ENCODE measurements at regions not wholly inside any gene's neighbourhood (a gene's known extent, or its start where the extent isn't known, plus 50 kb on each side); places are given as distances from the start of the nearest gene placed in this dataset.

GRCh38 chr15:55044162-55044561, 152.6 kb downstream of the RSL24D1 start:
- Histone ChIP-seq H3K27me3 (replicated peaks) (no peaks in the 10 kb centered on the region), H3K4me3 (ENCODE audit: low read depth, low read length) (no peak overlapping the region)
- DNase-seq: no peak

GRCh38 chr15:55037071-55037470, 159.7 kb downstream of the RSL24D1 start:
- DNase-seq: no peak
- Histone ChIP-seq H3K27me3 (replicated peaks) (no peaks in the 10 kb centered on the region), H3K27ac (no peak overlapping the region), H3K4me3 (ENCODE audit: low read depth, low read length) (no peak overlapping the region), H3K36me3 (replicated peaks) (no peaks in the 10 kb centered on the region)
- TF ChIP-seq CTCF (IDR thresholded peaks at IDR 0.05; ENCODE audit: low read depth, low read length, missing control alignments): no peak
- in situ Hi-C loops (cut with HindIII; ENCODE audit: low pct_ligation_motif_present, low sequenced_read_pairs): no loop called here

More at GRCh38 chr15:55044162-55044561, 152.6 kb downstream of the RSL24D1 start:
- Histone ChIP-seq H3K36me3 (replicated peaks) (no peaks in the 10 kb centered on the region), H3K27ac (no peak overlapping the region)
- TF ChIP-seq CTCF (IDR thresholded peaks at IDR 0.05; ENCODE audit: low read depth, low read length, missing control alignments): no peak
- in situ Hi-C loops (cut with HindIII; ENCODE audit: low pct_ligation_motif_present, low sequenced_read_pairs): no loop called here

GRCh38 chr15:55035749-55036148, 161.0 kb downstream of the RSL24D1 start:
- Histone ChIP-seq H3K27ac (no peak overlapping the region), H3K4me3 (ENCODE audit: low read depth, low read length) (no peak overlapping the region), H3K27me3 (replicated peaks) (no peaks in the 10 kb centered on the region), H3K36me3 (replicated peaks) (no peaks in the 10 kb centered on the region)
- TF ChIP-seq CTCF (IDR thresholded peaks at IDR 0.05; ENCODE audit: low read depth, low read length, missing control alignments): no peak
- no peak for DNase-seq
- in situ Hi-C loops (cut with HindIII; ENCODE audit: low pct_ligation_motif_present, low sequenced_read_pairs): no loop called here

- Histone ChIP-seq H3K27me3 (replicated peaks) (no peaks in the 10 kb centered on the region), H3K36me3 (replicated peaks) (no peaks in the 10 kb centered on the region), H3K4me3 (ENCODE audit: low read depth, low read length) (no peak overlapping the region), H3K27ac (no peak overlapping the region)
- in situ Hi-C loops (cut with HindIII; ENCODE audit: low pct_ligation_motif_present, low sequenced_read_pairs): no loop called here
- no peak for DNase-seq
- no peak for TF ChIP-seq CTCF (IDR thresholded peaks at IDR 0.05; ENCODE audit: low read depth, low read length, missing control alignments)
These were observed 163.2 kb downstream of the RSL24D1 start for GRCh38 chr15:55033574-55033973.

GRCh38 chr15:55031727-55032126, 165.0 kb downstream of the RSL24D1 start:
- in situ Hi-C loops (cut with HindIII; ENCODE audit: low pct_ligation_motif_present, low sequenced_read_pairs): no loop called here
- no peak for TF ChIP-seq CTCF (IDR thresholded peaks at IDR 0.05; ENCODE audit: low read depth, low read length, missing control alignments)

GRCh38 chr15:55026381-55026780, 170.4 kb downstream of the RSL24D1 start:
- Histone ChIP-seq H3K27me3 (replicated peaks) (no peaks in the 10 kb centered on the region), H3K4me3 (ENCODE audit: low read depth, low read length) (no peak overlapping the region), H3K36me3 (replicated peaks) (no peaks in the 10 kb centered on the region), H3K27ac (no peak overlapping the region)
- TF ChIP-seq CTCF (IDR thresholded peaks at IDR 0.05; ENCODE audit: low read depth, low read length, missing control alignments): no peak
- in situ Hi-C loops (cut with HindIII; ENCODE audit: low pct_ligation_motif_present, low sequenced_read_pairs): no loop called here
- no peak for DNase-seq

More at GRCh38 chr15:55031727-55032126, 165.0 kb downstream of the RSL24D1 start:
- no peaks in the 10 kb centered on the region for H3K27me3 ChIP-seq (replicated peaks)
- H3K36me3 ChIP-seq (replicated peaks): no peaks in the 10 kb centered on the region
- DNase-seq: no peak
- no peak overlapping the region for H3K27ac ChIP-seq
- no peak overlapping the region for H3K4me3 ChIP-seq (ENCODE audit: low read depth, low read length)
